ENCODE measurements at regions not wholly inside any gene's neighbourhood (a gene's known extent, or its start where the extent isn't known, plus 50 kb on each side); places are given as distances from the start of the nearest gene placed in this dataset.

GRCh38 chr10:71161425-71161824, 50.9 kb upstream of the UNC5B start:
- peak; percentile 23 for DNase-seq

Measured in NCI-H510A treated with DMSO at 0.1 percent for 48 hours (cell line).